Thyroid gland (tissue), 4 donors: ENCODE measurements at regions not wholly inside any gene's neighbourhood (a gene's known extent, or its start where the extent isn't known, plus 50 kb on each side); places are given as distances from the start of the nearest gene placed in this dataset.

Source experiments
- POLR2A ChIP-seq, 2 donors: fragments of 450-650 bp; IDR thresholded peaks; one replicate each; pipeline ENCODE4 v1.6.1; 2017; ENCODE audit warnings: antibody characterized with exemption in 2 of 2, mild to moderate bottlenecking in 2 of 2, moderate library complexity in 1 of 2
- TF ChIP-seq, protein P1 (sequence below), 6 experiments: fragments of 200-600 bp in 3 of 6; fragments of 450-650 bp in 3 of 6; sonication (generic) in 3 of 6; IDR thresholded peaks; one replicate each; pipeline ENCODE4 v1.5.1; 2016 to 2019; ENCODE audit warnings: antibody characterized with exemption in 6 of 6, mild to moderate bottlenecking in 2 of 6, inconsistent platforms in 1 of 6, moderate library complexity in 1 of 6

DNA sequence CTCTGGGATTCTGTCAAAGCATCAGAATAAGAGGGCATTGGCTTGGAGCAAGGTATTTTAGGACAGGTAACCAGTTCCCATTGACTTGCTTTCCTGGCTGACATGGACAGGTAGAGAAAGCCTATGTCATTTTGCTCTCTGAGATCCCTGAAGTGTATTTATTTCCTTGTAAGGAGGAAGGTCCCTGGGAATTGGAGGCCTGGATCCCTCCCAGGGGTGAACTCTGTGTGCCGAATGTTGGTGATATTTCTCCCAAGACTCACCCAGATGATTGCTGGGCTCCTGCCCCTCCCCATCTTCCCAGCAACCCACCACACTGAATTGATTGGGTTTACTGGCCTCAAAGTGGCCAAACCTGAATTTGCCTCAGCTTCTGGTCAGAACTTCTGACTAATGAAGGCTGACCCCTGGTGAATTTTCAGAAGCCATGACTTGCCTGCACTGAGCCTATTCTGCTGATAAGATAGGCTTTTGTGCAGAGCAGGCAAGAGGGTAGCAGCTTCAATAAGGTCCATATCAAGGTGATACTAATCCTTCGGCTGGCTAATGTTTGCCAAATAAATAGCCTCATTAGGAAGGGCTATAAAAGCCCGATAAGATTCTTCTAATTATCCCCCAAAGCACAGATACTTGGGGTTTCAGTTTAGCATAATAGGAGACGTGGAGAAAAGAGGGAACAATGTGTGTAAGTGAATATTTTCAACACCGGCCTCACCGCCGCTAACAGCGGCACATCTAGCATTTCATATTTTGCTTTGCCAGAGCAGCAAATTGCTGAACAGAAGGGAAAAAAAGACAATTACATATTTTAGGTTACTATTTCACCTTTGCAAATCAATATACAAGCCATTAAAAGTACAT, 152.9 kb upstream of the PITX1 start:
- no peak for TF ChIP-seq POLR2A (IDR thresholded peaks at IDR 0.05)
- TF ChIP-seq, protein P1, sequence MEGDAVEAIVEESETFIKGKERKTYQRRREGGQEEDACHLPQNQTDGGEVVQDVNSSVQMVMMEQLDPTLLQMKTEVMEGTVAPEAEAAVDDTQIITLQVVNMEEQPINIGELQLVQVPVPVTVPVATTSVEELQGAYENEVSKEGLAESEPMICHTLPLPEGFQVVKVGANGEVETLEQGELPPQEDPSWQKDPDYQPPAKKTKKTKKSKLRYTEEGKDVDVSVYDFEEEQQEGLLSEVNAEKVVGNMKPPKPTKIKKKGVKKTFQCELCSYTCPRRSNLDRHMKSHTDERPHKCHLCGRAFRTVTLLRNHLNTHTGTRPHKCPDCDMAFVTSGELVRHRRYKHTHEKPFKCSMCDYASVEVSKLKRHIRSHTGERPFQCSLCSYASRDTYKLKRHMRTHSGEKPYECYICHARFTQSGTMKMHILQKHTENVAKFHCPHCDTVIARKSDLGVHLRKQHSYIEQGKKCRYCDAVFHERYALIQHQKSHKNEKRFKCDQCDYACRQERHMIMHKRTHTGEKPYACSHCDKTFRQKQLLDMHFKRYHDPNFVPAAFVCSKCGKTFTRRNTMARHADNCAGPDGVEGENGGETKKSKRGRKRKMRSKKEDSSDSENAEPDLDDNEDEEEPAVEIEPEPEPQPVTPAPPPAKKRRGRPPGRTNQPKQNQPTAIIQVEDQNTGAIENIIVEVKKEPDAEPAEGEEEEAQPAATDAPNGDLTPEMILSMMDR (IDR thresholded peaks at IDR 0.05), result no peak
